ENCODE measurements at regions not wholly inside any gene's neighbourhood (a gene's known extent, or its start where the extent isn't known, plus 50 kb on each side); places are given as distances from the start of the nearest gene placed in this dataset.

DNA sequence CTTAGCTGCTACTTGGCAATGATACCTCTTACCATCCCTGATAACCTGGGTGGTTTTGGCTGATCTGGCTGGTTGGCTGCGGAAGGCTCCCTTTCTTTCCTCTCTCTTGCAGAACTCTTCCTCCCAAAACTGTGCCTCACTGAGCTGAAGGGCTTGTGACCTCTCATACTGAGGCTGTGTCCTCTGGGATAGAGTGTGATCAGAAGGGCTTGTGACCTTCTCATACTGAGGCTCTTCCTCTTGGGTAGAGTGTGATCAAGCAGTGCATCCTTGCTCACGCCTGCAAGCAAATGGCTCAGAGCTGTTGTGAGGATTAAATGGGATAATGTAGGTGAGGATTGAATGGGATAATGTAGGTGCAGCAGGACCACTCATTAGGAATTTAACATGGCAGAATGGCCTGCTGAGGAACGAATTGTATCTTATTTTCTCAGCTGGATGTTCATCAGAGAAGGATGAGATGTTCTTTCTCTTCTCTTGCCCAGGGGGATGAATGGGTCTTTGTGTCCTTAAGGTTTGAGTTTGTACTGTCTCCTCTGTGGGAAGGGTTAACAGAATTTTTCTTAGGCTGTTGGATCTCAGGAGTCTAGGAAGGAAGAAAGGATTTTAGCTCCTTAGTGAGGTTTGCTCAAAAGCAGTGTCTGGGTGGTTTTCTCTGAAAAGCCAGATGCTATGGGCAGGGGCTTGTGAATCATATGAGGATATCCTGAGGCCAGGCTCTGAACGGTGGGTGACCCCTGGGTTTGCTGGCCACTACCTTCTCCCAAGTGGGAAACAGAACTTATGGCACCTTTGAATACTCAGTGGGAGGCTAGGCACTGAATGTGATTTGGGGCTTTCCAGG, 130.0 kb upstream of the HS3ST2 start:
- Histone ChIP-seq H3K36me3 (ENCODE audit: insufficient read depth, low read length) (no peaks in the 10 kb centered on the region), H4K20me1 (ENCODE audit: insufficient read depth, low read length, poor library complexity, severe bottlenecking) (no peaks in the 10 kb centered on the region), H3K79me2 (ENCODE audit: insufficient read depth, low read length) (no peaks in the 10 kb centered on the region), H3K27me3 (ENCODE audit: insufficient read depth, low read length, poor library complexity, severe bottlenecking) (no peaks in the 10 kb centered on the region), H3K9ac (ENCODE audit: low read depth, low read length, poor library complexity, severe bottlenecking) (no peak overlapping the region), H3K9me3 (ENCODE audit: insufficient read depth, low read depth, low read length) (peaks cover 6% of the 10 kb centered on the region; the same call in 1 of the 2 replicates), H3K4me2 (ENCODE audit: low read depth, low read length, poor library complexity, severe bottlenecking) (no peak overlapping the region), H2AFZ (ENCODE audit: low read length) (no peak overlapping the region), H3K9me2 (replicated peaks; ENCODE audit: low read depth, low read length) (no peaks in the 10 kb centered on the region), H3F3A (ENCODE audit: low read depth) (no peaks in the 10 kb centered on the region), H3K4me3 (ENCODE audit: low read length, poor library complexity, severe bottlenecking) (no peak overlapping the region), H3K4me1 (ENCODE audit: insufficient read depth, low read length, poor library complexity, severe bottlenecking) (no peaks in the 10 kb centered on the region)
- TF ChIP-seq EZH2phosphoT487 (IDR thresholded peaks at IDR 0.05; ENCODE audit: borderline replicate concordance) (no peak), CTCF (conservative IDR thresholded peaks at IDR 0.05; ENCODE audit: low read length) (no peak)

DNA sequence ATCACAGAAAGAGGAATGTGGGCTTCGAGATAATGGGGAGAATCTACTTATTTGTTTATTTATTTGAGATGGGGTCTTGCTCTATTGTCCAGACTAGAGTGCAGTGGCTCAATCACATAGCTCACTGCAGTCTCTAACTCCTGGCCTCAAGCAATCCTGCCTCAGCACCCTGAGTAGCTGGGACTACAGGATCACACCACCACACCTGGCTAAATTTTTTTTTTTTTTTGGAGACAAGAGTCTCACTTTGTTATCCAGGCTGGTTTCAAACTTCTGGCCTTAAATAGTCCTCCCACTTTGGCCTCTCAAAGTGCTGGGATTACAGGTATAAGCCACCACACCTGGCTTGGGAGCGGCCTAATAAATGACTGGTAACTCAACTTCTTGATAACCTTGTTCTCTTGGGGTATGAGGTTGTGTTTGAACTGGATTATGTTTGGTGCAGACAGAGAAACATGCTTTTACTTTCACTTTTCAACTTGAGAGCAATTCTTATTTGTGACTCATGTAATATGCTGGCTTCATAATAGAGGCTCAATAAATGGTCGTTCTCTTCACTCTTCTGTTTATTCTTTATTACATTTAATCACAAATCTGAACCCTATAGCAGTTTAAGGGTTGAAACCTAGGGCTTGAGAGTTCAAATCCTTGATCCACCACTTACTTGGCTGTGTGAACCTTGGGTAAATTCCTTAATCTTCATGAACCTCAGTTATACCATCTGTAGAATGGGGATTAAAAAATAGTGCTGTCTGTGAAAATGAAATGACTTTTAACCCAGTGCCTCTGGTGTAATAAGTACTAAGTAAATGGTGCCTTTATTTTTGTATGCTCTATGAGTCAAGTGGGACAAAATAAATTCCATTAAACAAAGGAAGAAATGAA, 129.1 kb upstream of the HS3ST2 start:
- Histone ChIP-seq H3K36me3 (ENCODE audit: insufficient read depth, low read length) (no peaks in the 10 kb centered on the region), H3K79me2 (ENCODE audit: insufficient read depth, low read length) (no peaks in the 10 kb centered on the region), H3K4me3 (ENCODE audit: low read length, poor library complexity, severe bottlenecking) (no peak overlapping the region), H3K27me3 (ENCODE audit: insufficient read depth, low read length, poor library complexity, severe bottlenecking) (no peaks in the 10 kb centered on the region), H3K9me3 (ENCODE audit: insufficient read depth, low read depth, low read length) (peaks cover 6% of the 10 kb centered on the region; the same call in 1 of the 2 replicates), H3K9me2 (replicated peaks; ENCODE audit: low read depth, low read length) (no peaks in the 10 kb centered on the region), H3K4me1 (ENCODE audit: insufficient read depth, low read length, poor library complexity, severe bottlenecking) (no peaks in the 10 kb centered on the region), H3K4me2 (ENCODE audit: low read depth, low read length, poor library complexity, severe bottlenecking) (no peak overlapping the region), H3K9ac (ENCODE audit: low read depth, low read length, poor library complexity, severe bottlenecking) (no peak overlapping the region), H2AFZ (ENCODE audit: low read length) (peak overlapping the region; percentile 38; the same call in 1 of the 2 replicates), H3F3A (ENCODE audit: low read depth) (no peaks in the 10 kb centered on the region), H4K20me1 (ENCODE audit: insufficient read depth, low read length, poor library complexity, severe bottlenecking) (no peaks in the 10 kb centered on the region)
- TF ChIP-seq EZH2phosphoT487 (IDR thresholded peaks at IDR 0.05; ENCODE audit: borderline replicate concordance): no peak
- TF ChIP-seq CTCF (conservative IDR thresholded peaks at IDR 0.05; ENCODE audit: low read length): no peak

GRCh38 chr16:22685459-22685830, 128.5 kb upstream of the HS3ST2 start:
- H4K20me1 ChIP-seq (ENCODE audit: insufficient read depth, low read length, poor library complexity, severe bottlenecking): no peaks in the 10 kb centered on the region
- no peak overlapping the region for H3K9ac ChIP-seq (ENCODE audit: low read depth, low read length, poor library complexity, severe bottlenecking)
- no peaks in the 10 kb centered on the region for H3K9me2 ChIP-seq (replicated peaks; ENCODE audit: low read depth, low read length)
- no peaks in the 10 kb centered on the region for H3F3A ChIP-seq (ENCODE audit: low read depth)
- H3K27me3 ChIP-seq (ENCODE audit: insufficient read depth, low read length, poor library complexity, severe bottlenecking): no peaks in the 10 kb centered on the region
- TF ChIP-seq EZH2phosphoT487 (IDR thresholded peaks at IDR 0.05; ENCODE audit: borderline replicate concordance): no peak
- TF ChIP-seq CTCF (conservative IDR thresholded peaks at IDR 0.05; ENCODE audit: low read length): no peak
- H3K36me3 ChIP-seq (ENCODE audit: insufficient read depth, low read length): no peaks in the 10 kb centered on the region
- H2AFZ ChIP-seq (ENCODE audit: low read length): no peak overlapping the region
- peaks cover 6% of the 10 kb centered on the region; the same call in 1 of the 2 replicates for H3K9me3 ChIP-seq (ENCODE audit: insufficient read depth, low read depth, low read length)
- H3K4me2 ChIP-seq (ENCODE audit: low read depth, low read length, poor library complexity, severe bottlenecking): no peak overlapping the region
- H3K4me3 ChIP-seq (ENCODE audit: low read length, poor library complexity, severe bottlenecking): no peak overlapping the region
- H3K4me1 ChIP-seq (ENCODE audit: insufficient read depth, low read length, poor library complexity, severe bottlenecking): no peaks in the 10 kb centered on the region
- no peaks in the 10 kb centered on the region for H3K79me2 ChIP-seq (ENCODE audit: insufficient read depth, low read length)

Data from Loucy (cell line).